GM13977 (cell line): ENCODE measurements at regions not wholly inside any gene's neighbourhood (a gene's known extent, or its start where the extent isn't known, plus 50 kb on each side); places are given as distances from the start of the nearest gene placed in this dataset.

Experiments used
- DNase-seq: peaks from one replicate; pipeline ENCODE4 v3.0.0; 2012; ENCODE audit warnings: low spot score
- in situ Hi-C: fragments of 300-500 bp; cut with MboI; formaldehyde crosslinking; loops from one replicate; pipeline ENCODE4 v1.12.0; 2022; ENCODE audit warnings: low sequenced_read_pairs, low pct_unique_long_range_greater_than_20kb, mixed read lengths, inconsistent platforms; ENCODE audit not compliant: unreplicated experiment
- TF ChIP-seq, protein P1 (sequence below): IDR thresholded peaks from 2 replicates; pipeline ENCODE4 v1.5.1; 2012; ENCODE audit warnings: mild to moderate bottlenecking, control low read depth; ENCODE audit not compliant: insufficient read depth; ENCODE audit errors: extremely low read depth, missing control alignments

DNA sequence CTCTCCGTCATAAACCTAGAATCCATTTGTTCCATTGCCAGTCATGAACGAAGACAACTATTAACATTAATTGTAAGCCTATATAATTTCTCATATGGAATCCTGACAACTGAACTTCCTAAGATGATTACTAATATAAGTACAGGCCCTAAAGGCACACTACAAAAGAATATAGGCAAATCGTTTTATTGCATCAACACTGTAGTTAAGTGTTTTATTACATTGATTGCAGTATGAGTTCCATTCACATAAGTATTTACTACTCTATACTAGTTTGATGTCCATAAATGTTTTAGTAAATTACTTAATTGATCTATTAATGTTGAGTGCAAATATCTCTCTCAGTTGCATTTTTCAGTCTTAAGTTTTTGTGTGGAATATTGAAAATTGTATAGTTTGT, 113.1 kb upstream of the SEMA3C start:
- TF ChIP-seq, protein P1, sequence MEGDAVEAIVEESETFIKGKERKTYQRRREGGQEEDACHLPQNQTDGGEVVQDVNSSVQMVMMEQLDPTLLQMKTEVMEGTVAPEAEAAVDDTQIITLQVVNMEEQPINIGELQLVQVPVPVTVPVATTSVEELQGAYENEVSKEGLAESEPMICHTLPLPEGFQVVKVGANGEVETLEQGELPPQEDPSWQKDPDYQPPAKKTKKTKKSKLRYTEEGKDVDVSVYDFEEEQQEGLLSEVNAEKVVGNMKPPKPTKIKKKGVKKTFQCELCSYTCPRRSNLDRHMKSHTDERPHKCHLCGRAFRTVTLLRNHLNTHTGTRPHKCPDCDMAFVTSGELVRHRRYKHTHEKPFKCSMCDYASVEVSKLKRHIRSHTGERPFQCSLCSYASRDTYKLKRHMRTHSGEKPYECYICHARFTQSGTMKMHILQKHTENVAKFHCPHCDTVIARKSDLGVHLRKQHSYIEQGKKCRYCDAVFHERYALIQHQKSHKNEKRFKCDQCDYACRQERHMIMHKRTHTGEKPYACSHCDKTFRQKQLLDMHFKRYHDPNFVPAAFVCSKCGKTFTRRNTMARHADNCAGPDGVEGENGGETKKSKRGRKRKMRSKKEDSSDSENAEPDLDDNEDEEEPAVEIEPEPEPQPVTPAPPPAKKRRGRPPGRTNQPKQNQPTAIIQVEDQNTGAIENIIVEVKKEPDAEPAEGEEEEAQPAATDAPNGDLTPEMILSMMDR, result no peak
- no peak for DNase-seq
- in situ Hi-C loops, result no loop called here

DNA sequence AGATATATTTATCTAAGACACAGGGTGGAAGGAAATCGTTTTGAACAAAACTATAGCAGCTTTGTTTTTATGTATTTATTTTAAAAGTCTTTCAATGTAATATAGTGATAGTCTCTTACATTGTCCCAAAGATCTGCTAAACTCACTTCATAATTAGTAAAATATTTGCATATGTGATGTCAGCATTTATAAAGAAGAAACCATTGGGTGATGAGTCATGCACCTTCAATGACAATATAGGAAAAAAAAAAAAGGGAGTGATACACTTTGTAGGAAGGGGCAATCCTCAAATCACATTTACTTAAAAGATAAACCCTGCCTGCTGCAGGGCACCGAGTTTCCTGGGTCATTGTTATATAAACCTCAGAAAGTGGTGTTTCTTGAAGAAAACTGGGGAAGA, 112.4 kb upstream of the SEMA3C start:
- DNase-seq, result no peak
- in situ Hi-C loops, result no loop called here
- TF ChIP-seq, protein P1, result no peak

DNA sequence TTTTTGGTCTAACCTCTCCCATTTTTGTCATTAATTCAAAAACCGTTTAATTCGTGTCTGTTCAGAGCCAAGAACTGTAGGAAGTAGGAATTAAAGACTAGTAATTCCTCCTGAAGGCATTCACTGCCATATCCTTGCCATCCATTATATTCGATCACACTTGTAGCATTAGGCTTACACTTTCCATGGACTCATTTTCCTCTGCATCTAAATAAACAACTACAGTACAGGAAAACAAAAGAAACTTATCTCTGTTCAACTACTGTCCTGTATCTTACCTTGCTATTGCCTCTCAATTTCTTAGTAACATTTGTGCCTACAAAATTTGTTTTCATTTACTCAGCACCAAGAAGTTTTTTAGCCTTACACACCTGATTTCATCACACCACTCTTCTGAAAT, 111.6 kb upstream of the SEMA3C start:
- DNase-seq, result no peak
- TF ChIP-seq, protein P1, result no peak
- in situ Hi-C loops, result no loop called here

DNA sequence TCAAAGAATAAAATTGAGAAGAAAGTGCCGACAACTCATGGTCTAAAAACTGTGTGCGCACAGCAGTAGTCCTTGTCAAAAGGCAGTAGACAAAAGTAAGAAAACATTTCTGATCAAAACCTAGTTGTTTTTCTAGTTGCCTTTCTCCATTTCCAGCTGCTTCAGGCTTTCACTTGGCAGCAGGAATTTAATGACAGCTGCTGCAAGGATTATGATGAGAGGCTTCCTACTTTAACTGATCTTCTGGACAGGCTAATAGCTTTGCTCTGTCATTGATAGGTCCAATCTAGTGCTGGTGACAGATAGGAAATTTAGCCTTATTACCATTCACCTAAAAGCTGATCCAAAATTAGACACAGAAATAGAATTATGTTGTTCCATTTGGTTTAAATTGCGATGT, 110.7 kb upstream of the SEMA3C start:
- no peak for DNase-seq
- in situ Hi-C loops, result no loop called here

DNA sequence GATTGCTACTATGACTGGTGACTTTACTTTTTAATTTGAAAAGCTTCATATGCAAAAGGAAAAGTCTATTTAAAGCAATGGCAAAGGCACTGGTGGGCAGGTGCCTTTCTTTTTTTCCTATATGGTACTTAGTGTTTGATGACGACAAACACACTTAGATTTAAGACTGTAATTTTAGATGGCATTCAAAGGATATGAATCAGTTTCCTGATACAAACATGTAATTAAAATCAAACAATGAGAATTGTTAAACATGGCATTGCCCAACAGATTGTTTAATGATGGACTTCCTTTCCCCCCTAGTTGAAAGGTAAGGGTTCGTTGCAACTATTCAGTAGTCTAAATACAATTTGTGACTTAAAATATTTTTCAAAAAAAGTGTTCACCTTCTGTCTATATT, 106.5 kb upstream of the SEMA3C start:
- no peak for DNase-seq
- in situ Hi-C loops, result no loop called here
- TF ChIP-seq, protein P1, result no peak

More for the DNA sequence above, 110.7 kb upstream of the SEMA3C start:
- TF ChIP-seq, protein P1, result no peak

DNA sequence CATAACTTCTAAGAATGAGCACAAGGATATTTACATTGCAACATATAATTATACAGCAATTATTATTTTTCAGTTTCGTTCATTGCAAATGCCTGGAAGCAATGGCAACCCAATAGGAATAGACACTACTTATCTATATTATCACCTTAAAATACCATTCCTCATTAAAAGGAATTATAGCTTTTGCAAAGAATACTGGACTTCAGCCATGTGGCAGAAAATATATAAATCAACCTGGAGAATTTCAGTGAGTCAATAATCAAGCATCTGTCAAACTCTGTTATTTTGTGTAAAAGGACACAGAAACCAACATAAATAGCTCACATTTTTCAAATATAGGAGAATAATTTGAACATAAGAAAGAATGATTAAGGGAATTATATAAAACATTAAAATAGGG, 96.1 kb upstream of the SEMA3C start:
- TF ChIP-seq, protein P1, result no peak
- DNase-seq, result no peak
- in situ Hi-C loops, result no loop called here

DNA sequence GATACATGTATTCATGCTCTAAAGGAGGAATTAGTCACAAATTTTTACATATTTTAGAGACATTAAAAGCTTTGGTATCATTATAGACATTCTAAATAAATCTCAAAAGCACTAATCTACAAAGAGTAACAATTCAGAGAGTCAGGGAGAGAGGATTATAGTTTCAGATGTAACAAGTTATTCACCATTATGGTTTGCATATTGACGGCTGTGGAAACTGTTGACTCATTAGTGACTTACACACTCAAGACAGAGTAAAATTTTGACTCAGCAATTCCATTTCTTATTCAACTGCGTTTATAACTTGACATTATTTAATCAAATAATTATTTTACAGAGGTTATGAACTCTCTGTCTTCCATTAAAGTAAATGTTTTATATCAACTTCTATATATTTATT, 95.4 kb upstream of the SEMA3C start:
- no peak for DNase-seq
- TF ChIP-seq, protein P1, result no peak
- in situ Hi-C loops, result no loop called here
